Neural cell (in vitro differentiated cells): ENCODE measurements at regions not wholly inside any gene's neighbourhood (a gene's known extent, or its start where the extent isn't known, plus 50 kb on each side); places are given as distances from the start of the nearest gene placed in this dataset.

ENCODE experiments used
- H2AFZ ChIP-seq: fragments of 200-600, 300-800 bp; sonication (generic), shearing (Covaris generic); 2 replicates; pipeline ENCODE4 v1.6.0; 2014; ENCODE audit warnings: low read depth, mild to moderate bottlenecking, antibody characterized with exemption, low read length, moderate library complexity
- H3F3A ChIP-seq: fragments of 200-600 bp; shearing (Covaris generic); 2 replicates; pipeline ENCODE4 v1.6.1; 2016; ENCODE audit warnings: mild to moderate bottlenecking, moderate library complexity, mixed read lengths, antibody characterized with exemption, low read length; ENCODE audit not compliant: insufficient read depth, poor library complexity, severe bottlenecking
- H3K27ac ChIP-seq: fragments of 200-600, 300-800 bp; sonication (generic), shearing (Covaris generic); 2 replicates; pipeline ENCODE4 v1.5.1; 2014; ENCODE audit warnings: mild to moderate bottlenecking, low read length, moderate library complexity
- H3K27me3 ChIP-seq: fragments of 300-800, 200-600 bp; sonication (generic), shearing (Covaris generic); 2 replicates; pipeline ENCODE4 v1.6.0; 2014; ENCODE audit warnings: mild to moderate bottlenecking, low read depth, low read length, moderate library complexity; ENCODE audit not compliant: insufficient read depth
- H3K36me3 ChIP-seq: fragments of 300-800, 200-600 bp; sonication (generic), shearing (Covaris generic); 2 replicates; pipeline ENCODE4 v1.5.1; 2014; ENCODE audit warnings: mild to moderate bottlenecking, antibody characterized with exemption, low read length, moderate library complexity; ENCODE audit not compliant: insufficient read depth
- H3K4me2 ChIP-seq: fragments of 300-800, 200-600 bp; sonication (generic), shearing (Covaris generic); 2 replicates; pipeline ENCODE4 v1.6.0; 2014; ENCODE audit warnings: mild to moderate bottlenecking, low read length
- H3K4me3 ChIP-seq: fragments of 300-800, 200-600 bp; sonication (generic), shearing (Covaris generic); 2 replicates; pipeline ENCODE4 v1.5.1; 2014; ENCODE audit warnings: mild to moderate bottlenecking, low read length, moderate library complexity
- H3K79me2 ChIP-seq: fragments of 200-600 bp; shearing (Covaris generic); replicated peaks from 2 replicates; pipeline ENCODE4 v1.6.0; 2014; ENCODE audit warnings: mild to moderate bottlenecking, low read length, moderate library complexity; ENCODE audit not compliant: insufficient read depth
- H3K9ac ChIP-seq: fragments of 300-800, 200-600 bp; sonication (generic), shearing (Covaris generic); 2 replicates; pipeline ENCODE4 v1.6.1; 2016; ENCODE audit warnings: mild to moderate bottlenecking, low read length, mixed read lengths
- H3K9me2 ChIP-seq: fragments of 200-600 bp; shearing (Covaris generic); 2 replicates; pipeline ENCODE4 v1.6.1; 2016; ENCODE audit warnings: mild to moderate bottlenecking, low read length, mixed read lengths; ENCODE audit not compliant: insufficient read depth
- H3K9me3 ChIP-seq: fragments of 200-600, 300-800 bp; sonication (generic), shearing (Covaris generic); 2 replicates; pipeline ENCODE4 v1.6.1; 2016; ENCODE audit warnings: mild to moderate bottlenecking, mixed run types, low read length, moderate library complexity, mixed read lengths
- H4K20me1 ChIP-seq: fragments of 200-600 bp; shearing (Covaris generic); 2 replicates; pipeline ENCODE4 v1.6.1; 2016; ENCODE audit warnings: mild to moderate bottlenecking, mixed run types; ENCODE audit not compliant: insufficient read depth
- EP300 ChIP-seq: fragments of 450-650 bp; conservative IDR thresholded peaks from 2 replicates; pipeline ENCODE4 v1.6.1; 2014; ENCODE audit warnings: antibody characterized with exemption, mild to moderate bottlenecking, moderate library complexity; ENCODE audit not compliant: poor library complexity, severe bottlenecking
- EZH2 ChIP-seq: fragments of 200-600, 300-800 bp; shearing (Covaris generic), sonication (generic); IDR thresholded peaks from 2 replicates; pipeline ENCODE4 v1.6.1; 2014; ENCODE audit warnings: antibody characterized with exemption, low read length, borderline replicate concordance, mild to moderate bottlenecking; ENCODE audit not compliant: insufficient read depth, poor library complexity, severe bottlenecking
- MXI1 ChIP-seq: fragments of 450-650 bp; conservative IDR thresholded peaks from 2 replicates; pipeline ENCODE4 v1.6.1; 2014; ENCODE audit warnings: antibody characterized with exemption, mild to moderate bottlenecking; ENCODE audit not compliant: poor library complexity, severe bottlenecking
- POLR2AphosphoS5 ChIP-seq: IDR thresholded peaks from 2 replicates; pipeline ENCODE4 v1.6.1; 2012
- RAD21 ChIP-seq: fragments of 450-650 bp; conservative IDR thresholded peaks from 2 replicates; pipeline ENCODE4 v1.6.1; 2014; ENCODE audit warnings: antibody characterized with exemption, mild to moderate bottlenecking, moderate library complexity
- REST ChIP-seq: IDR thresholded peaks from 2 replicates; pipeline ENCODE4 v1.6.1; 2012; ENCODE audit warnings: borderline replicate concordance
- SMC3 ChIP-seq: fragments of 450-650 bp; conservative IDR thresholded peaks from 2 replicates; pipeline ENCODE4 v1.6.1; 2014; ENCODE audit warnings: antibody characterized with exemption, mild to moderate bottlenecking, moderate library complexity; ENCODE audit not compliant: poor library complexity
- TAF1 ChIP-seq: IDR thresholded peaks from 2 replicates; pipeline ENCODE4 v1.6.1; 2012; ENCODE audit warnings: low read depth
- TF ChIP-seq, protein P1 (sequence below): fragments of 450-650 bp; IDR thresholded peaks from 2 replicates; pipeline ENCODE4 v1.5.1; 2014; ENCODE audit warnings: antibody characterized with exemption, mild to moderate bottlenecking, moderate library complexity; ENCODE audit not compliant: poor library complexity, severe bottlenecking

DNA sequence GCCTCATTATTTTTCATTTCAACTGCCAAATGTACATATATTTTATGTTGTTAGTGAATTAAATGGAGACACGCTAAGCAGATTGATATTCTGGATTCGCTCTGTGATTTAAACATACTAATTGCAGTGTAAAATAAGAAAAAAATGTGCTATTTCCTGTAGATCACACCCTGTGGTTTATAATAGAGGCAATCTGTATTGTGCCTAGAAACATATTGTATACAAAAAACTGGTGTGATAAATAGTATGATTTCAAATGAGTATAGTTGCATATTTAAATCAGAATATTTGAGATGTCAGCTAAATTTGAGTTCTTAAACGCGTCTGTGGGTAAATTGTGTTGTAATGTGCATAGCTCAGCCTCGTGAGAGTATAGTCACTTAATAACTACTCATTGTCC, 643.9 kb downstream of the TBC1D4 start:
- no peaks in the 10 kb centered on the region for H3K79me2 ChIP-seq
- no peaks in the 10 kb centered on the region for H3K36me3 ChIP-seq
- H3K4me2 ChIP-seq = no peak overlapping the region

DNA sequence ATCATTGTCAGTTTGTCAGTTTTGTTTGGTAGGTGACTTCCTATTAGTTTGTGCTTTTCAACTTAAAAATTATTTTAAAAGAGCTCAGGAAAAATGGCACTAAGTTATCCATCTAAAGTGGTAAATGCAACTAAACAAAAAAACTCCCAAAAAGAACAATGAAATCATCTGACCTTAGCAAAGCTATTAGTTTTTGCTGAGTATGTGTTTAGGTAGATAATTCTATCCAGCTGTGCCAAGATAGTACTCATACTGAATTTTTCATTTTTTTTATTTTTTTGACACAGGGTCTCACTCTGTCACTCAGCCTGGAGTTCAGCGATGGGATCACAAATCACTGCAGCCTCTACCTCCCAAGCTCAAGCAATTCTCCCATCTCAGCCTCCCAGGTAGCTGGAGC, 645.3 kb downstream of the TBC1D4 start:
- no peaks in the 10 kb centered on the region for H3F3A ChIP-seq
- H3K9ac ChIP-seq = no peak overlapping the region
- TF ChIP-seq EZH2 = no peak
- no peak for TF ChIP-seq TAF1
- no peak for TF ChIP-seq MXI1
- no peaks in the 10 kb centered on the region for H3K9me3 ChIP-seq
- no peaks in the 10 kb centered on the region for H3K9me2 ChIP-seq
- no peak overlapping the region for H2AFZ ChIP-seq
- no peak overlapping the region for H3K27ac ChIP-seq
- no peaks in the 10 kb centered on the region for H3K36me3 ChIP-seq
- no peaks in the 10 kb centered on the region for H3K79me2 ChIP-seq
- H3K4me3 ChIP-seq = no peak overlapping the region
- H3K4me2 ChIP-seq = no peak overlapping the region
- H3K27me3 ChIP-seq = no peaks in the 10 kb centered on the region
- no peaks in the 10 kb centered on the region for H4K20me1 ChIP-seq

More for the DNA sequence above, 643.9 kb downstream of the TBC1D4 start:
- H3K9me3 ChIP-seq = no peaks in the 10 kb centered on the region
- H4K20me1 ChIP-seq = no peaks in the 10 kb centered on the region
- no peaks in the 10 kb centered on the region for H3K27me3 ChIP-seq
- H3K4me3 ChIP-seq = no peak overlapping the region
- no peak overlapping the region for H3K9ac ChIP-seq
- TF ChIP-seq POLR2AphosphoS5 = no peak
- TF ChIP-seq MXI1 = no peak
- no peak for TF ChIP-seq TAF1
- TF ChIP-seq RAD21 = no peak
- no peak for TF ChIP-seq EZH2
- no peak for TF ChIP-seq EP300
- no peak for TF ChIP-seq REST
- no peak for TF ChIP-seq SMC3
- TF ChIP-seq, protein P1, sequence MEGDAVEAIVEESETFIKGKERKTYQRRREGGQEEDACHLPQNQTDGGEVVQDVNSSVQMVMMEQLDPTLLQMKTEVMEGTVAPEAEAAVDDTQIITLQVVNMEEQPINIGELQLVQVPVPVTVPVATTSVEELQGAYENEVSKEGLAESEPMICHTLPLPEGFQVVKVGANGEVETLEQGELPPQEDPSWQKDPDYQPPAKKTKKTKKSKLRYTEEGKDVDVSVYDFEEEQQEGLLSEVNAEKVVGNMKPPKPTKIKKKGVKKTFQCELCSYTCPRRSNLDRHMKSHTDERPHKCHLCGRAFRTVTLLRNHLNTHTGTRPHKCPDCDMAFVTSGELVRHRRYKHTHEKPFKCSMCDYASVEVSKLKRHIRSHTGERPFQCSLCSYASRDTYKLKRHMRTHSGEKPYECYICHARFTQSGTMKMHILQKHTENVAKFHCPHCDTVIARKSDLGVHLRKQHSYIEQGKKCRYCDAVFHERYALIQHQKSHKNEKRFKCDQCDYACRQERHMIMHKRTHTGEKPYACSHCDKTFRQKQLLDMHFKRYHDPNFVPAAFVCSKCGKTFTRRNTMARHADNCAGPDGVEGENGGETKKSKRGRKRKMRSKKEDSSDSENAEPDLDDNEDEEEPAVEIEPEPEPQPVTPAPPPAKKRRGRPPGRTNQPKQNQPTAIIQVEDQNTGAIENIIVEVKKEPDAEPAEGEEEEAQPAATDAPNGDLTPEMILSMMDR = no peak
- no peak overlapping the region for H3K27ac ChIP-seq
- no peaks in the 10 kb centered on the region for H3K9me2 ChIP-seq
- no peaks in the 10 kb centered on the region for H3F3A ChIP-seq
- no peak overlapping the region for H2AFZ ChIP-seq

DNA sequence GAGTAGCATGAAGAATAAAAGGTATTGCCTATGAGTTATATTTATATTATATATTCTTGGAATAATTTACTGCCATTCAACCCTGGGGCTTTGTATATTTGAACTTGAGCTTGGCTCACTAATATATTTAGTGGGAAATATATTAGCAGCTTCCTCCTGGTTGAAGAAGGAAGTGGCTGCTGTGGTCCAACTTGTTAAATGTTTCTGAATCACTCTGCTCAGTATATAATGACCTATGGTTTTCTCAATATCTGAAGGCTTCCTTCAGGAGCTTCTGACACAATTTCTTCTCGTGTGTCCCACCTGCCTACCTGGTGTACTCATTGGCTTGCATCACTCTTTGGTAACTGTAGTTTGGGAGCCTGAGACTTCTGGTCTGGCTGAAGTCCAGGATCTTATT, 646.4 kb downstream of the TBC1D4 start:
- no peaks in the 10 kb centered on the region for H3K79me2 ChIP-seq
- H3K9me2 ChIP-seq = no peaks in the 10 kb centered on the region
- no peaks in the 10 kb centered on the region for H3K27me3 ChIP-seq
- no peak overlapping the region for H3K27ac ChIP-seq
- no peak overlapping the region for H3K4me3 ChIP-seq
- H3K4me2 ChIP-seq = no peak overlapping the region
- H3F3A ChIP-seq = no peaks in the 10 kb centered on the region
- H2AFZ ChIP-seq = no peak overlapping the region
- TF ChIP-seq EP300 (no peak), SMC3 (no peak), TAF1 (no peak), RAD21 (no peak), EZH2 (no peak), MXI1 (no peak), POLR2AphosphoS5 (no peak), REST (no peak)
- TF ChIP-seq, protein P1 = no peak
- H3K9ac ChIP-seq = no peak overlapping the region
- no peaks in the 10 kb centered on the region for H4K20me1 ChIP-seq
- H3K36me3 ChIP-seq = no peaks in the 10 kb centered on the region
- H3K9me3 ChIP-seq = no peaks in the 10 kb centered on the region
